LNCAP (cell line): ENCODE measurements at regions not wholly inside any gene's neighbourhood (a gene's known extent, or its start where the extent isn't known, plus 50 kb on each side); places are given as distances from the start of the nearest gene placed in this dataset.

Experiments
- CTCF ChIP-seq: fragments of 450-650 bp; IDR thresholded peaks from 2 replicates; pipeline ENCODE4 v1.5.1; 2017; ENCODE audit warnings: mild to moderate bottlenecking

DNA sequence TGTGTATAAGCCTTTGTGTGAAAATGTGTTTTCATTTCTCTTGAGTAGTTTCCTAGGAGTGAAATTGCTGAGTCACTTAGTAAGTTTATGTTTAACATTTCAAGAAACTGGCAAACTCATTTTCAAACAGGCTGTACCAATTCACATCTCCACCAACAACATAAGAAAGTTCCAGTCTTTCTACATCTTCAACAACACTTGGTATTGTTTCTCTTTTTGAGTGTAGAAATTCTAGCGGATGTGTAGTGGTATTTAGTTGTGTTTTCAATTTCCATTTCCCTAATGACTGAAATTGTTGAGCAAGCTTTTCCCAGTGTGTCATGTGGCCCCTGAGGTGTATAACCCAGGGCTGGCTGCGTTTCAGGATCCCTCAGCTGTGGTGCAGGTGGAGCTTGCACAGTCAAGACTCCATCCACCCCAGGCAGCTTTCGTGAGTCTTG, 258.5 kb downstream of the PDCD6IP start:
- TF ChIP-seq CTCF: no peak

- TF ChIP-seq CTCF: no peak
These were observed 267.5 kb downstream of the PDCD6IP start for GRCh38 chr3:34065901-34066300.

DNA sequence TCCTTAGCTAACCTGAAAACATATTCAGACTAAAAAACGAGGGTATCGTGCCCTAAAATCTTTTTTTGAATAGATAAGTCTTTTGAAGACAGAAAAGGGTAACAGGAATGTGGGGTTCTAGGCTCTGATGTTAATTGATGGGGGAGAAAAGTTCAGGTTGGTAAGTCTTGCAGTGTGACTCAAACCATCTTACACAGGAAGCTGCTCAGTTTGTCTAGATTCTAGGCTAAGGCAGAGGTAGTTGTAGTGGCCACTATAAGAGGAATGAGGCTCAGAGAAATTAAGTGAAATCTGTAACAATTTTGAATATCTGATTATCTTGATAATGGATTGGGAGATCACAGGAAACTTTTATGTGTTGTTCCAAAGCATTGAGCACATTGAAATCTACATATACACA, 267.9 kb downstream of the PDCD6IP start:
- TF ChIP-seq CTCF: no peak

GRCh38 chr3:34066999-34067398, 268.6 kb downstream of the PDCD6IP start:
- no peak for TF ChIP-seq CTCF

GRCh38 chr3:34067536-34068051, 269.2 kb downstream of the PDCD6IP start:
- TF ChIP-seq CTCF: no peak

- TF ChIP-seq CTCF: no peak
These were observed 270.1 kb downstream of the PDCD6IP start for GRCh38 chr3:34068505-34068904.

DNA sequence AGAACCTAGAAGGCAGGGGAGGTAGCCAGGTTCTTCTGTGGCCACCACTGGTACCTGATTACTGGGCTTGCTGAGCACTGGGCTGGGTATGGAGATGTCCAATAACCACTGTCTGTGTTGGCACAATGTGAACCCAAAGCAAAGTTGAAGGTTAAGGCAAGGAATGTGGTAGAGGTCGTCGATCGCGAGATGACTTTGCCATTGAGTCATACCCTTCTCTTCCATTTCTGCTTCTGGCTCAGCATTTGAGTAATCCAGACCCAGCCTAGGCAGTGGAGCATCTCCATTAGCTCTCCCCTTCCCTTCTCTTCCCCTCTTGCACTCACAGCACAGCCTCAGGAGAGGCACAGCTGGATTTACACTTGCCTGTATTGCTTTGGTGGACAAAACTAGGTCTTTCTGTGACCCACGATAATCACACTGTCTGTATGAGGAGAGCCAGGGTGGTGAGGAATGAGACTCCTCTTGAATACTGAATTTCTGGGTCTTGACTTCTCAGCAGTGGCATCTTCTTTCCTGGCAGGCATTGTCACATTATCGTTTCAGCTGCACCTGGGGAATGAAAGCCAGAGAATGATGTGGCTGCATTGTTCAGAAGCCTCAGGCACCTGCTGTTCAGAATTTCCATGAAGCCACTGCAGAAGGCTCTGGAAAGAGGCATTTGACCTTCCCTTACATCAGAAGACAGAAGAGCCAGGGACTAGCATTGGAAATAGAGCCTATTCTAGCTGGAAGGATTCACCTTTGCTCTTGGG, 272.6 kb downstream of the PDCD6IP start:
- no peak for TF ChIP-seq CTCF
